ENCODE measurements at regions not wholly inside any gene's neighbourhood (a gene's known extent, or its start where the extent isn't known, plus 50 kb on each side); places are given as distances from the start of the nearest gene placed in this dataset.

- Histone ChIP-seq H3K36me3 (replicated peaks in 1 of 2; ENCODE audit: insufficient read depth in 1 of 2, low read depth in 2 of 2) (no peaks in the 10 kb centered on the region), H3K4me3 (no peak overlapping the region), H3K4me1 (no peaks in the 10 kb centered on the region), H3K9me3 (no peaks in the 10 kb centered on the region), H3K27ac (no peak overlapping the region), H3K27me3 (no peaks in the 10 kb centered on the region)
- TF ChIP-seq POLR2A (IDR thresholded peaks at IDR 0.05) = no peak
- no peak for TF ChIP-seq CTCF (IDR thresholded peaks at IDR 0.05)
- intact Hi-C loops (cut with DNase I) = no loop called here
- ATAC-seq (no peak), DNase-seq (no peak)
- WGBS, 2 donors = 41 to 48% methylated on average over 2 of the region's 2 CpGs
These were observed 151.2 kb upstream of the DPYD start for GRCh38 chr1:98072047-98072446.

GRCh38 chr1:98068016-98068415 is 147.2 kb upstream of the DPYD start:
- TF ChIP-seq POLR2A (IDR thresholded peaks at IDR 0.05) = no peak
- no peak for TF ChIP-seq CTCF (IDR thresholded peaks at IDR 0.05)
- Histone ChIP-seq H3K36me3 (replicated peaks in 1 of 2; ENCODE audit: insufficient read depth in 1 of 2, low read depth in 2 of 2) (no peaks in the 10 kb centered on the region), H3K27ac (no peak overlapping the region), H3K27me3 (no peaks in the 10 kb centered on the region), H3K9me3 (no peaks in the 10 kb centered on the region), H3K4me3 (no peak overlapping the region), H3K4me1 (no peaks in the 10 kb centered on the region)
- DNase-seq (no peak), ATAC-seq (no peak)
- intact Hi-C loops (cut with DNase I) = no loop called here

- Histone ChIP-seq H3K36me3 (replicated peaks in 1 of 2; ENCODE audit: insufficient read depth in 1 of 2, low read depth in 2 of 2) (no peaks in the 10 kb centered on the region), H3K4me3 (no peak overlapping the region), H3K9me3 (no peaks in the 10 kb centered on the region), H3K27ac (no peak overlapping the region), H3K4me1 (no peaks in the 10 kb centered on the region), H3K27me3 (no peaks in the 10 kb centered on the region)
- ATAC-seq (no peak), DNase-seq (no peak)
- intact Hi-C loops (cut with DNase I) = no loop called here
- 77 to 83% methylated on average over 2 of the region's 2 CpGs for WGBS, 2 donors
- no peak for TF ChIP-seq POLR2A (IDR thresholded peaks at IDR 0.05)
- TF ChIP-seq CTCF (IDR thresholded peaks at IDR 0.05) = no peak
These were observed 146.1 kb upstream of the DPYD start for GRCh38 chr1:98066911-98067310.

- Histone ChIP-seq H3K27me3 (no peaks in the 10 kb centered on the region), H3K27ac (no peak overlapping the region), H3K4me3 (no peak overlapping the region), H3K9me3 (no peaks in the 10 kb centered on the region), H3K4me1 (no peaks in the 10 kb centered on the region), H3K36me3 (replicated peaks in 1 of 2; ENCODE audit: insufficient read depth in 1 of 2, low read depth in 2 of 2) (no peaks in the 10 kb centered on the region)
- intact Hi-C loops (cut with DNase I) = loop anchor here (10.0 kb wide), 1 partner anchor 1095 kb away; no protein-coding TSS in a partner anchor
- DNase-seq (no peak), ATAC-seq (no peak)
- 28 to 45% methylated on average over 1 of the region's 1 CpG for WGBS, 2 donors
- no peak for TF ChIP-seq CTCF (IDR thresholded peaks at IDR 0.05)
- TF ChIP-seq POLR2A (IDR thresholded peaks at IDR 0.05) = no peak
These were observed 138.8 kb upstream of the DPYD start for GRCh38 chr1:98059620-98060019.

- H3K9me3 ChIP-seq = no peaks in the 10 kb centered on the region
- peaks cover 0 to 4% of the 10 kb centered on the region in 2 donors for H3K27me3 ChIP-seq
- no peak for TF ChIP-seq CTCF (IDR thresholded peaks at IDR 0.05)
- TF ChIP-seq POLR2A (IDR thresholded peaks at IDR 0.05) = no peak
- peaks cover 8% of the 10 kb centered on the region for H3K4me1 ChIP-seq
- WGBS, 2 donors = 43 to 44% methylated on average over 2 of the region's 2 CpGs
- no peak overlapping the region for H3K4me3 ChIP-seq
- no peak overlapping the region for H3K27ac ChIP-seq
- intact Hi-C loops (cut with DNase I) = loop anchor here (10.0 kb wide), 1 partner anchor 1094 kb away; no protein-coding TSS in a partner anchor
- no peaks in the 10 kb centered on the region for H3K36me3 ChIP-seq (replicated peaks in 1 of 2; ENCODE audit: insufficient read depth in 1 of 2, low read depth in 2 of 2)
- DNase-seq (no peak), ATAC-seq (no peak)
These were observed 137.8 kb upstream of the DPYD start for GRCh38 chr1:98058676-98059075.

Measured in body of pancreas (tissue), 4 donors.